Activated T-cell treated with anti-CD3 and anti-CD28 coated beads, Interleukin-2, amount 50 U/mL, for 24 hours (primary cell): ENCODE measurements at regions not wholly inside any gene's neighbourhood (a gene's known extent, or its start where the extent isn't known, plus 50 kb on each side); places are given as distances from the start of the nearest gene placed in this dataset.

ENCODE experiments used
- DNase-seq: peaks from one replicate; pipeline ENCODE4 v3.0.0-alpha.2; 2020
- H3K27ac Mint-ChIP-seq: 2 replicates; pipeline ENCODE4 v1.8.0; 2020; ENCODE audit warnings: mild to moderate bottlenecking, mixed read lengths
- H3K27me3 Mint-ChIP-seq: 2 replicates; pipeline ENCODE4 v1.8.0; 2020; ENCODE audit warnings: mixed read lengths
- H3K36me3 Mint-ChIP-seq: 2 replicates; pipeline ENCODE4 v1.8.0; 2020; ENCODE audit warnings: low read depth, mixed read lengths
- H3K4me1 Mint-ChIP-seq: 2 replicates; pipeline ENCODE4 v1.8.0; 2020; ENCODE audit warnings: low read depth, mixed read lengths
- H3K4me3 Mint-ChIP-seq: 2 replicates; pipeline ENCODE4 v1.8.0; 2020; ENCODE audit warnings: mild to moderate bottlenecking, moderate library complexity, mixed read lengths
- H3K9me3 Mint-ChIP-seq: 2 replicates; pipeline ENCODE4 v1.8.0; 2020; ENCODE audit warnings: mixed read lengths

DNA sequence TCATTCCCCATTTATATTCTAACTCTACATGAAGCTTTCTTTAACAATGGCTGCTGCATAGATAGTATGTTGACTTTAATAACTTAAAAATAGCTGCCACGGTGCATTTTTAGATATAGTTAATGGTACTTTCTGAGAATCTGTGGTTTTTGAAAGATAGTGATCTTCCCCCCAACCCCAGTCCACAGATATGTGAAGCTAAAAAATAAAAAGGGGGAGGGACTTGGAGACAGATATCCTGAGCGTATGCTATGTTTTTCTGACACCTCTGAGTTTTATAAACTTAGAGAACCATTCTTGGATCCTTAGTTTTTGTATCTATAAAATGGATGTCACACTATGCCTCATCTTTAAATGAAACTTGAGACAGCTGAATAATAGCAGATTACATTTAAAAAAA is 120.5 kb downstream of the SNX18 start:
- Mint-ChIP-seq H3K4me3 (no peak overlapping the region), H3K27ac (no peak overlapping the region), H3K9me3 (no peaks in the 10 kb centered on the region), H3K36me3 (no peaks in the 10 kb centered on the region), H3K4me1 (peaks cover 14% of the 10 kb centered on the region), H3K27me3 (no peaks in the 10 kb centered on the region)
- DNase-seq = no peak

DNA sequence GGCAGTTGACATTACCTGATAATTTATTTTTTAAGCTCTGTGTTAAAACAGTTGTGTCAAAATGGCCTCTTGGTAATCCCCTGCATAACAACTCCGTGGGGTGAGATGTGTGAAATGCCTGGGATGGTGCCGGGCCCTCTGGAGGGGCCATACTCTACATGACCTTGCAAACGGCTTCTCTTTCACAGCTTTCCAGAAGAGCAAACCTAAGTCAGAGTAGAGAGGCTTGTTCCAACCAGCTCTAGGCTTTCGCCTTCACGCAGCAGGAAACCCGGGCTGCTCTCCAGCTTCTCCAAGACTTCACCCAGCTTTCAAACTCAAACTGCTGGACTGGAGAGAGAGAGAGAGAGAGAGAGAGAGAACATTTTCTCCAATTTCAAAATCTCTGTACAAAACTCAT is 120.1 kb downstream of the SNX18 start:
- no peaks in the 10 kb centered on the region for H3K36me3 Mint-ChIP-seq
- H3K27me3 Mint-ChIP-seq = no peaks in the 10 kb centered on the region
- H3K4me3 Mint-ChIP-seq = no peak overlapping the region
- no peak overlapping the region for H3K27ac Mint-ChIP-seq
- DNase-seq = no peak
- peaks cover 14% of the 10 kb centered on the region for H3K4me1 Mint-ChIP-seq
- H3K9me3 Mint-ChIP-seq = no peaks in the 10 kb centered on the region

DNA sequence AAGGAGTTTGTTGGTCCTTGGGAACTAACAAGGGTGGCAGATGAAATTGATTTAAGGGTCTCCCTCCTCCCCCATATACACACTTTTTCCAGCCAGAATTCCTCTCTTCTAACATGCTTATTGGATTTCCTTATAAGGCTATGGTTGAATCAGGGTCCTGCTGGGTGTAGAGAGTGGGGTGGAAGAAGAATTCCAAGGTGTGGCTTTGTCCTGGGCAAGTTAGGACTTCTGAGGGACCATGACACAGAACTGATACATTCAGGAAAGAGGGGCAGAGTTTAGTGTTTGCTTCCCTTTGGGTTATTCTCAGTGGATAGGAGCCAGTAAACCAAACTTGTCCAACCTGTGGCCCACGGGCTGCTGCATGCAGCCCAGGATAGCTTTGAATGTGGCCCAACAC is 116.5 kb downstream of the SNX18 start:
- Mint-ChIP-seq H3K36me3 (no peaks in the 10 kb centered on the region), H3K27me3 (no peaks in the 10 kb centered on the region), H3K27ac (no peak overlapping the region), H3K4me1 (peaks cover 14% of the 10 kb centered on the region), H3K9me3 (peaks cover 13% of the 10 kb centered on the region), H3K4me3 (no peak overlapping the region)
- no peak for DNase-seq

DNA sequence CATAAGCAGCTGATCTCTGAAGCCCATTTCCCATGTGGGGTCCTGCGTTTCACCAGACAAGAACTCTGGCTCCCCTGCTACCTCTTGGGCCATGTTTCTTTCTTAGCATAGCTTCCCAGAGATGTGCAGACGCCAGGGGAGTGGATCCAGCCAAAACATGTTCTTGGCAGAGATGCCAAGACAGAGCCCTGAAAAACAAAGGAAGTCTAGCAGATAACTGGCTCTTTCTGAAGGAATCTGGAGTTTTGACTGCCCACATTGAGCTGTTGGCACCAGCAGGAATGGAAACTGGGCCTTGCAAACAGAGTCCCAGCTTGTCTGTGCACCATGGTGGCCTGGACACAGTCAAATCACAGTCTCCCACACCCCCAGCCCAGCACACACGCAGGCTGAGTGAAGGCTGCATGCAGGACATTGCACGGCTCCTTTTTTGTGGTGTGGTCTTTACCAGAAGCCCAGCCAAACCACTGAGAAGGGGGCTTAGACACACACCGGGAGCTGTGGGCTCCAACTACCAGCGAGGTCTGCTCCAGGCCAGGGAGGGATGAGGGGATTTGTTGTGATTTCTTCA is 114.7 kb downstream of the SNX18 start:
- H3K27ac Mint-ChIP-seq = no peak overlapping the region
- no peak for DNase-seq
- H3K27me3 Mint-ChIP-seq = no peaks in the 10 kb centered on the region
- no peaks in the 10 kb centered on the region for H3K4me1 Mint-ChIP-seq
- H3K9me3 Mint-ChIP-seq = peaks cover 14% of the 10 kb centered on the region
- H3K36me3 Mint-ChIP-seq = no peaks in the 10 kb centered on the region
- no peak overlapping the region for H3K4me3 Mint-ChIP-seq

DNA sequence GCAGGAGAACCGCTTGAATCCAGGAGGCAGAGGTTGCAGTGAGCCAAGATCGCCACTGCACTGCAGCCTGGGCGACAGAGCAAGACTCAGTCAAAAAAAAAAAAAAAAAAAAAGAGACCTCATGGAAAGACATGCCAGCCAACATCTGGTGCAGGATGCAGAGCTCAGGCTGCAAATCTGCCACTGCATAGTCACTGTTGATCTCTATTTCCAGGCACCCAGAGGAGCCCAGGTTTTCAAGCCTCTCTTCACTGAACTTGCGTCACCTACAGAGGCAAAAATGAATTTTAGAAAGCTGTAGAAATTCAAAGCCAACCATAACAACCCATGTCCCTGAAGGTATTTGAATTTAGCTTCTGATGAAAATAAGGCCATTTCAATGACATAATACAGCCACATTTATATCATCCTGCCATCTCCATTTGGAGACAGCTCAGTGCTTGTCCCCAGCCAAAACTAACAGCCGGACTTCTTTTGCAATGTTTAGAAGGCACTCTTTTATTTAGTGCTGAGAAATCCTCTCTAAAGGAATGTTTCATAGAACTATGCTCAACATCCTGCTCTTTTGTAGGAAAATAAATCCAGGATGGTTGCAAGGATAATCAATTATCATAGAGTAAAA is 113.3 kb downstream of the SNX18 start:
- Mint-ChIP-seq H3K27me3 (no peaks in the 10 kb centered on the region), H3K4me3 (no peak overlapping the region)
- DNase-seq = no peak

DNA sequence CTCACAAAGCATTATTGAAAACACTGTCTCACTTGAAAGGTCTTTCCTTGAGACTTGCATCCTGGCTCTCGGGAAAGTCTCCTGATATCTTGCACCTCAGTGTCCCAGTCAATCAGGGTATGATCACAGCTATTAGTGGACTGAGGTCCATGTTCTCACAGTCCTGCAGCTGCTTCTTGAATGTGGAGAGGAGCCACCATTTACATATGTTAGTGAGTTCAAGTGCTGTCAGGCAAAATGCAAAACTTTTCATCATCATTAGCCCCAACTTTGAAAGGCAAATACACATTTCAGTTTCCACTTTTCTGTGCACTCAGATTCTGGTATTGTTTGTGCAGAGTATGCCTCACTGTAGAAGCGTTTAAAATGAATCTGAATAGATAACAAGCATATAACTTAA is 111.6 kb downstream of the SNX18 start:
- H3K4me3 Mint-ChIP-seq = no peak overlapping the region
- peaks cover 14% of the 10 kb centered on the region for H3K9me3 Mint-ChIP-seq
- H3K27me3 Mint-ChIP-seq = no peaks in the 10 kb centered on the region
- no peaks in the 10 kb centered on the region for H3K36me3 Mint-ChIP-seq
- H3K27ac Mint-ChIP-seq = no peak overlapping the region
- DNase-seq = no peak
- peaks cover 2% of the 10 kb centered on the region for H3K4me1 Mint-ChIP-seq

More for the DNA sequence above, 113.3 kb downstream of the SNX18 start:
- peaks cover 14% of the 10 kb centered on the region for H3K9me3 Mint-ChIP-seq
- peaks cover 2% of the 10 kb centered on the region for H3K4me1 Mint-ChIP-seq
- H3K27ac Mint-ChIP-seq = no peak overlapping the region
- H3K36me3 Mint-ChIP-seq = no peaks in the 10 kb centered on the region

DNA sequence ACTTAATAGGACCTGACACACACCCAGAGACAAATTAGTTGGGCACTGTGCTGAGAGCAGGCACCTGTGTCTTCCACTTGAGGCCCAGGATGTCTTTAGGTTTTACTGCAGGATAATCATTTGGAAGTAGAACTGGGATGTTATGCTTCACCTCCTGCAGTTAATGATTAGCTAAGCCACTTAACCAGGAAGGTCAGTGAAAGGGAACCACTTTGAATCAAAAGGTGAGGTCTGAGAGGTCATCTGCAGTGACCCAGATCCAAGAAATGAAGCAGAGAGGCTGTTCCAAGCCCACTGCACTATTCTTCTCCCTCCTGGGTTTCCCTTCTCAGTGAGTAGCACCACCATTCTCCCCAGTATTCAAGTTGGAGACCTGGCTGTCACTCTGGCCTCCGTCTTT is 110.5 kb downstream of the SNX18 start:
- no peaks in the 10 kb centered on the region for H3K36me3 Mint-ChIP-seq

DNA sequence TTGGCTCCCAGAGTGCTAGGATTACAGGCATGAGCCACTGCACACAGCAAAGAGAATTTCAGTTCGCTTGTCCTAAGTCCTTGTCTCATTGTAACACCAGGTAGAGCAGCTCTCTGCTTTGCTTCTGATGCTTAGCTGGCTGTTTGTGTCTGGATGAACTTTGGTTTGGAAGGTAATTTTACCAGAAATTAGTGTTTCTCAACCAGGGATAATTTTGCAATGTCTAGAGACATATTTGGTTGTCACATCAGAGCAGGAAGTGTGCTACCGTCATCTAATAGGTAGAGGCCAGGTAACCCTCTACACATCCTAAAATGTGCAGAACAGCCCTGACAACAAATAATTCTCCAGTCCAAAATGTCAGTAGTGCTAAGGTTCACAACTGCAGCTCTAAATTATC is 108.8 kb downstream of the SNX18 start:
- Mint-ChIP-seq H3K36me3 (no peaks in the 10 kb centered on the region), H3K27ac (no peak overlapping the region), H3K9me3 (peaks cover 14% of the 10 kb centered on the region), H3K4me3 (no peak overlapping the region), H3K4me1 (peaks cover 2% of the 10 kb centered on the region), H3K27me3 (no peaks in the 10 kb centered on the region)
- no peak for DNase-seq

More for the DNA sequence above, 110.5 kb downstream of the SNX18 start:
- DNase-seq = no peak
- Mint-ChIP-seq H3K9me3 (peaks cover 14% of the 10 kb centered on the region), H3K27me3 (no peaks in the 10 kb centered on the region), H3K4me3 (no peak overlapping the region), H3K4me1 (peaks cover 2% of the 10 kb centered on the region), H3K27ac (no peak overlapping the region)

DNA sequence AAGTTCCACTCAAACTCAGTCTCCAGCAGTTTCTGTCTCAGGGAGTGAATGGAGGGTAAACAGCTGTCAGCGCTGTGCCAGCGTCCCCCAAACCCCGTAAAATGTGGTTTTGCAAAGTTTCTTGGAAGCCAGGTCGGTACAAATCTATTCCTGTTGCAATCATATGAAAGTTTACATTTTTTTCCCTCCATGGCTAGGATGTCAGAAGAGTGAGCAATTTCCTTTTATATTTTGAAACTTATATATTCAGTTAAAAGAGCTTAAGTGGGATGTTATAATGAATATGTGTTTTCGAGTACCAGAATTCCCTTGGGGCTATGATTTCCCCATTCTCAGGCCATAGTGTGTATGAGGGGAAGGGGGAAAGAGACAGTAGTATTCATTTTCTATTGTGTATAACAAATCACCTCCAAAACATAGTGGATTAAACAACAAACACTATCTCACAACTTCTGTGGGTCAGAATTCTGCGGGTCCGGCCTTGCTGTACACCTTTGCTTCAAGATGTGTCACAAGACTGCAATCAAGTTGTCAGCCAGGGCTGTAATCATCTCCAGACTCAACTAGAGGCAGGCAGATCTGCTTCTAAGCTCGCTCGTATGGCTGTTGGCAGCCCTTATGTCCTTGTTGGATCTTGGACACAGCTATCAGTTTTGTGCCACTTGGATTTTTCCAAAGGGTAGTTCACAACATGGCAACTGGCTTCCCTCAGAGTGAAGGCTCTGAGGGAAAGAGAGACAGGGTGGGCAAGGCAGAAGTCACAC is 107.4 kb downstream of the SNX18 start:
- Mint-ChIP-seq H3K36me3 (no peaks in the 10 kb centered on the region), H3K4me3 (no peak overlapping the region), H3K4me1 (peaks cover 2% of the 10 kb centered on the region), H3K9me3 (peaks cover 10% of the 10 kb centered on the region), H3K27me3 (no peaks in the 10 kb centered on the region), H3K27ac (no peak overlapping the region)
- no peak for DNase-seq

DNA sequence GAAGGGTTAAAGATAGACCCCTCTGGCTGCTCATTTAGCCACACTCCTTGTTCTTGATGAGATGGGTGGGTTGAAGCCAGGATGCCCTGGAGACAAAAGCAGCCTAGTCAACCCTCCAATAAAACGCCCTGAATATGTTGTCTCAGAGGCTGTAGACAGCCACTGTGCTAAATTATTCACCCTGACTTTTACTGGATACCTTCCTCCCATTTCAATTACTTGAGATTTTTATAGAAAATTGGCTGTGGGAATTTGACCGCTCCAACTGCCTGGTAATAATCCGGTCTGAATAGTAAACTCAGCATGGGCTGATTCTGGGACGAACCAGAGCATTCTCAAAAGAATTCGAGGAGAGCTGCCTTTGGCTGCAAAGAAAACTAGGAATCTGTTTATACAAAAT is 104.2 kb downstream of the SNX18 start:
- H3K36me3 Mint-ChIP-seq = no peaks in the 10 kb centered on the region
- no peak overlapping the region for H3K27ac Mint-ChIP-seq
- H3K9me3 Mint-ChIP-seq = no peaks in the 10 kb centered on the region
- no peak for DNase-seq
- no peak overlapping the region for H3K4me3 Mint-ChIP-seq
- H3K4me1 Mint-ChIP-seq = peaks cover 3% of the 10 kb centered on the region
- H3K27me3 Mint-ChIP-seq = no peaks in the 10 kb centered on the region

DNA sequence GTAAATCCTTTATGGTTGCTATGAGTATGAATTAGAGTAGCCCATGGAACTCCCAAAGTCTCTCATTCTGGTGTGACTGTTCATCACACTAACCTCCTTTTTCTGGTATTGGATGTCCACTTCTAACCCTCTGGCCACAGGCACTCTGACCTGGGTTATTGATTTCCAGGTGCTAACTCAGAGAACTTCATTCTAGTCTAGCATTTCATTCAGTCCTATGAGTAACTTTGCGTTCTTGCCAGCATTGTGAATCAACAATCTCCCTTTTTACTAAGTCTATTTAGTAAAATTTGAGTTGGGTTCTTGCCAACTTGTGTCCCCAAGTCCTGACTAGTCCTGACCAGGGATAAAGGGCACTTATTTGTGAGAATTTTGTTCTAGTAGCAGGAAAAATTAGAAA is 103.5 kb downstream of the SNX18 start:
- Mint-ChIP-seq H3K27ac (no peak overlapping the region), H3K9me3 (no peaks in the 10 kb centered on the region), H3K36me3 (no peaks in the 10 kb centered on the region), H3K4me3 (no peak overlapping the region), H3K27me3 (no peaks in the 10 kb centered on the region), H3K4me1 (peaks cover 3% of the 10 kb centered on the region)
- no peak for DNase-seq

DNA sequence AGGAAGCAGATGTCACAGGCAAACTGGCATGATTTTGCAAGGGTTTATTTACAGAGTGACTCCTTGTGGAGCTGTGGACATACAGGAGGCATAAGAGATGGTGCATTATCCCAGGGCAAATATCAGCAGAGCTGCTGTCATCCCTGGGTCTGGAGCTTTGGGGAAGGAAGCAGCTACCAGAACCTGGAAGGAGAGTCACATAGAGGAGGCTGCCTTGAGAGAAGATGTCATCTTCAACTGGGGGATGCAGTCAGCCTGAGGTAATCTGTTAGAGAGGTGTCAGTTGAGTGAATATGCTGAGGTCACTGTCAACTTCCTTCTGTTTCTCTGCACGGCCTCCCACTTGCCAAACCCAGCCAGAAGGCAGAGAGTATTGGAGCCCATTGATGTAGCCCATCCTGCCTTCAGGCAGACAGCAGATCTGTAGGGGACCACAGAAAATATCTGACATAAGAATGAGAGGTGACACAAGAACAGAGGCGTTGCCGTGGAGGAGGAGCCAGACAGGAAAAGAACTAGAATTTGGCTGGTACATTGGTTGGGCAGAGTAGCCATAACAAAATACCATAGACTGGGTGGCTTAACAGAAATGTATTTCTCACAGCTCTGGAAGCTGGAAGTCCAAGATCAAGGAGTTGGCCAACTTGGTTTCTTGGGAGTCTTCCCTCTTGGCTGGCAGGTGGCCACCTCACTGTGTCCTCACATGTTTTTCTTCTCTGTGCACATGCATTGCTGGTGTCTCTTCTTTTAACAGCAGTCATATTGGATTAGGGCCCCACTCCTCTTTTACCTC is 102.8 kb downstream of the SNX18 start:
- Mint-ChIP-seq H3K4me3 (no peak overlapping the region), H3K27me3 (no peaks in the 10 kb centered on the region), H3K4me1 (peaks cover 3% of the 10 kb centered on the region), H3K36me3 (no peaks in the 10 kb centered on the region), H3K27ac (no peak overlapping the region), H3K9me3 (no peaks in the 10 kb centered on the region)
- DNase-seq = no peak

DNA sequence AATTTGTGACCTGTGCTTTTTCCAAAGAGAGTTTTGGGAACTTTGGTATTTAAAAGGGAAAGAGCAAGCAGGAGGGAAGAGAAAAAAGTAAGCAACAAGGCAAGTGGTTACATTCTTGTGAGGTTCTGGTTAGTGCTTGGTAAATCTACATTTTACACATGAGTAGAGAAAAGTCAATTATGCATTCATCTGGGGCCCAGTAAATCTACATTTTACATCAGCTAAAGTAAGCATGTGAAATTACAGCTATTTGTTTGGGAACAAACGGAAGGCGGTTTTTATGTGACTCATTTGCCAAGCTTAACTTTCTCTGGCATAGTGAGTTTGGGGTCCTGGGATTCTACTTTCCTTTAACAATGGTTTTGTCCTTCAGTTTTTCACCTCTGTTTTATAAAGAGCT is 102.2 kb downstream of the SNX18 start:
- DNase-seq = no peak
- Mint-ChIP-seq H3K27me3 (no peaks in the 10 kb centered on the region), H3K4me3 (no peak overlapping the region), H3K9me3 (no peaks in the 10 kb centered on the region), H3K36me3 (no peaks in the 10 kb centered on the region), H3K27ac (no peak overlapping the region), H3K4me1 (peaks cover 5% of the 10 kb centered on the region)

DNA sequence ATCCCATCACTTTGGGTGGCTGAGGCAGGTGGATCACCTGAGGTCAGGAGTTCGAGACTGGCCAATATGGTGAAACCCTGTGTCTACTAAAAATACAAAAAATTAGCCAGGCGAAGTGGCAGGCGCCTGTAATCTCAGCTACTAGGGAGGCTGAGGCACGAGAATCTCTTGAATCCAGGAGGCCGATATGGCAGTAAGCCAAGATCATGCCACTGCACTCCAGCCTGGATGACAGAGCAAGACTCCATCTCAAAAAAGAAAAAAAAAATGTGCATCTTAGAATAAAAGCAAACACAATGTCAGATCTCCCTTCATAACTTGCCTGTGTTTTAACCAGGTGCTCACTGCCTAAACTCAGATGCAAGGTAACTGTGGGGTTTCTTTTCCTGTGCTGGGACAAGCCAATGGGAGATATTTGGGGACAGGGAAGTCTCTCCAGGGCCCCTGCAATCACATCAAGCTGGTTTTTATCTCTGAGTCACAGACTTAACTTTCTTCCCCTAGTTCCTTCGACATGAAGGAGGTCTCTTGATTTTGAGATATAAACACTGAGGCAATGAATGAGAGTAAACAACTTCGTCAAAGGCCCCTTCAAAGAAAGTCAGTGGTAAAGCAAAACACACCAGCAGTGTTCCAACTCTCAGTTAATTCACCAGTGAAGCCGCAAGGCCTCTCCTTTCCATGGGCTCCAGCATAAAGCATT is 99.1 kb downstream of the SNX18 start:
- H3K36me3 Mint-ChIP-seq = no peaks in the 10 kb centered on the region
- H3K4me3 Mint-ChIP-seq = no peak overlapping the region
- H3K27me3 Mint-ChIP-seq = no peaks in the 10 kb centered on the region
- H3K27ac Mint-ChIP-seq = no peak overlapping the region
- peaks cover 5% of the 10 kb centered on the region for H3K4me1 Mint-ChIP-seq
- H3K9me3 Mint-ChIP-seq = no peaks in the 10 kb centered on the region
- DNase-seq = no peak
